ENCODE measurements at regions not wholly inside any gene's neighbourhood (a gene's known extent, or its start where the extent isn't known, plus 50 kb on each side); places are given as distances from the start of the nearest gene placed in this dataset.

DNA sequence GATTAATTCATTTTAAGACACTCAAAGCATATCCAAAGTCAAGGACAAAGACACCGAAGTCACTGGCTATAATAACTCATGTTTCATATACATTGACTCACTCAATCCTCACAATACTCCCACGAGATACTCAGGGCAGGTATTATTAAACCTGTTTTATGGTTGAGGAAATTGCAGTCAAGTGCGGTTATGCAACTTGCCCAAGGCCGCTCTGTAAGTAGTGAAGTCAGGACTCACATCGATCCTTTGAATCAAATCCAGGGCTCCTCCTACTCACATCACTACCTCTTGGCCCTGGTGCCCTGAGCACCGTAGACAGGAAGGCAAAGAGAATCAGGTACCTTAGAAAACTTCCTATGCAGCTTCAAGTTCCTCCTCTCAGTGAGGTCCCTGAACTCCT lies 87.8 kb upstream of the APC start:
- DNase-seq (no peak), ATAC-seq (no peak)
- H3K4me1 ChIP-seq = no peaks in the 10 kb centered on the region
- no peaks in the 10 kb centered on the region for H3K36me3 ChIP-seq (ENCODE audit: insufficient read depth in 1 of 2, low read depth in 1 of 2)
- TF ChIP-seq, protein P1, sequence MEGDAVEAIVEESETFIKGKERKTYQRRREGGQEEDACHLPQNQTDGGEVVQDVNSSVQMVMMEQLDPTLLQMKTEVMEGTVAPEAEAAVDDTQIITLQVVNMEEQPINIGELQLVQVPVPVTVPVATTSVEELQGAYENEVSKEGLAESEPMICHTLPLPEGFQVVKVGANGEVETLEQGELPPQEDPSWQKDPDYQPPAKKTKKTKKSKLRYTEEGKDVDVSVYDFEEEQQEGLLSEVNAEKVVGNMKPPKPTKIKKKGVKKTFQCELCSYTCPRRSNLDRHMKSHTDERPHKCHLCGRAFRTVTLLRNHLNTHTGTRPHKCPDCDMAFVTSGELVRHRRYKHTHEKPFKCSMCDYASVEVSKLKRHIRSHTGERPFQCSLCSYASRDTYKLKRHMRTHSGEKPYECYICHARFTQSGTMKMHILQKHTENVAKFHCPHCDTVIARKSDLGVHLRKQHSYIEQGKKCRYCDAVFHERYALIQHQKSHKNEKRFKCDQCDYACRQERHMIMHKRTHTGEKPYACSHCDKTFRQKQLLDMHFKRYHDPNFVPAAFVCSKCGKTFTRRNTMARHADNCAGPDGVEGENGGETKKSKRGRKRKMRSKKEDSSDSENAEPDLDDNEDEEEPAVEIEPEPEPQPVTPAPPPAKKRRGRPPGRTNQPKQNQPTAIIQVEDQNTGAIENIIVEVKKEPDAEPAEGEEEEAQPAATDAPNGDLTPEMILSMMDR (IDR thresholded peaks at IDR 0.05) = no peak
- WGBS, 3 donors = 64 to 69% (median 66%) methylated on average over 6 of the region's 6 CpGs
- intact Hi-C loops (cut with DNase I) = no loop called here
- no peak overlapping the region for H3K4me3 ChIP-seq
- no peak overlapping the region for H3K27ac ChIP-seq
- H3K9me3 ChIP-seq = no peaks in the 10 kb centered on the region
- H3K27me3 ChIP-seq (ENCODE audit: insufficient read depth in 3 of 3, low read length in 2 of 3) = no peaks in the 10 kb centered on the region

DNA sequence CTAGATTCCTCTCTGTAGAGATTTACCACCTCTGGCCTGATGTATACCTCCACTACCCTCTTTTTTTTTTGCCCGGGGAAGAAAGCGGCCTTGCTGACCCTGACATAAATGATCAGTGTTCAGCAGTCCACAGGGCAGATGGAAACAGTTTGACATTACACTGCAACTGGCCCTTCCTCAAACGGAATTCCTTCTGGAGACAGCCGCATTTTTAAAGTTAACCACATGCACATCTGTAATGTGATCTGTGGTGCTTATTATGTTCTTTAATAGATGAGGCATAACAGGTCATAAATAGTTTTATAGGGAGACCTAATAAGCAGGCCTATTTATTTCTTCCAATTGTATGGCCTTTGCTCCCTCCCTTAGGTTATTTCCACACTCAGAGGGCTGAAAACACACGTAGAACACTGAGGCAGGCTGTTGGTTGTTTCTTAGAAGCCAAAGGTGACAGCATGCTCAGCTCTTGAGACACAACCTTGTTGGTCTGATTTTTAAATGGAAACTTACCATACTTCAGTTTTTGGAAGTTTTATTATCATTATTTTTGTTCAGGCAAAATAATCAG lies 84.0 kb upstream of the APC start:
- WGBS, 3 donors = 22 to 34% (median 25%) methylated on average over 5 of the region's 5 CpGs
- intact Hi-C loops (cut with DNase I) = no loop called here
- H3K27ac ChIP-seq = no peak overlapping the region

DNA sequence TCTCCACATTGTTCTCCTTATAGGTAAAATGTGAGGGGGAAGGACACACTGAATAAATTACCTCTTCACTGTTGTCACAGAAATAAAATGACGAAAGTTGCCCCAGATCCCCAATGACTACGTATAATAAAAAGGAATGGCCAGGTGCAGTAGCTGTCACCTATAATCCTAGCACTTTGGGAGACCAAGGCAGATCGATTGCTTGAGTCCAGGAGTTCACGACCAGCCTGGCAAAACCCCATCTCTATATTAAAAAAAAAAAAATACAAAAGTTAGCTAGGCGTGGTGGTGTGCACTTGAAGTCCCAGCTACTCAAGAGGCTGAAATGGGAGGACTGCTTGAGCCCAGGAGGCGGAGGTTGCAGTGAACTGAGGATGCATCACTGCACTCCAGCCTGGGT lies 82.2 kb upstream of the APC start:
- ATAC-seq = no peak

More for the DNA sequence above, 84.0 kb upstream of the APC start:
- DNase-seq (no peak), ATAC-seq (no peak)
- H3K27me3 ChIP-seq (ENCODE audit: insufficient read depth in 3 of 3, low read length in 2 of 3) = no peaks in the 10 kb centered on the region
- no peaks in the 10 kb centered on the region for H3K4me1 ChIP-seq
- H3K36me3 ChIP-seq (ENCODE audit: insufficient read depth in 1 of 2, low read depth in 1 of 2) = no peaks in the 10 kb centered on the region
- H3K4me3 ChIP-seq = no peak overlapping the region
- TF ChIP-seq, protein P1 (IDR thresholded peaks at IDR 0.05) = no peak
- H3K9me3 ChIP-seq = no peaks in the 10 kb centered on the region

GRCh38 chr5:112656451-112656850 lies 81.2 kb upstream of the APC start:
- Histone ChIP-seq H3K36me3 (ENCODE audit: insufficient read depth in 1 of 2, low read depth in 1 of 2) (no peaks in the 10 kb centered on the region), H3K27me3 (ENCODE audit: insufficient read depth in 3 of 3, low read length in 2 of 3) (peaks cover 0 to 3% (median 0%) of the 10 kb centered on the region in 3 donors), H3K4me1 (no peaks in the 10 kb centered on the region), H3K4me3 (no peak overlapping the region), H3K9me3 (peaks cover 6% of the 10 kb centered on the region), H3K27ac (no peak overlapping the region)
- intact Hi-C loops (cut with DNase I) = no loop called here
- ATAC-seq (no peak), DNase-seq (no peak)
- TF ChIP-seq, protein P1 (IDR thresholded peaks at IDR 0.05) = no peak
- WGBS, 3 donors = 59 to 67% (median 63%) methylated on average over 2 of the region's 2 CpGs

More for the DNA sequence above, 82.2 kb upstream of the APC start:
- WGBS, 3 donors = 90 to 93% (median 92%) methylated on average over 6 of the region's 6 CpGs
- no peak overlapping the region for H3K4me3 ChIP-seq
- intact Hi-C loops (cut with DNase I) = no loop called here
- TF ChIP-seq, protein P1 (IDR thresholded peaks at IDR 0.05) = no peak
- DNase-seq = no peak
- no peaks in the 10 kb centered on the region for H3K27me3 ChIP-seq (ENCODE audit: insufficient read depth in 3 of 3, low read length in 2 of 3)
- no peaks in the 10 kb centered on the region for H3K4me1 ChIP-seq
- no peaks in the 10 kb centered on the region for H3K36me3 ChIP-seq (ENCODE audit: insufficient read depth in 1 of 2, low read depth in 1 of 2)
- peaks cover 6% of the 10 kb centered on the region for H3K9me3 ChIP-seq
- H3K27ac ChIP-seq = no peak overlapping the region

- H3K9me3 ChIP-seq = peaks cover 6% of the 10 kb centered on the region
- intact Hi-C loops (cut with DNase I) = no loop called here
- ATAC-seq (no peak), DNase-seq (no peak)
- H3K36me3 ChIP-seq (ENCODE audit: insufficient read depth in 1 of 2, low read depth in 1 of 2) = no peaks in the 10 kb centered on the region
- WGBS, 3 donors = 67 to 73% (median 71%) methylated on average over 3 of the region's 3 CpGs
- peaks cover 0 to 3% (median 0%) of the 10 kb centered on the region in 3 donors for H3K27me3 ChIP-seq (ENCODE audit: insufficient read depth in 3 of 3, low read length in 2 of 3)
- TF ChIP-seq, protein P1 (IDR thresholded peaks at IDR 0.05) = no peak
- H3K4me3 ChIP-seq = no peak overlapping the region
- no peak overlapping the region for H3K27ac ChIP-seq
- H3K4me1 ChIP-seq = no peaks in the 10 kb centered on the region
Observed at GRCh38 chr5:112657804-112658203, 79.9 kb upstream of the APC start.
